HCT116 (cell line): ENCODE measurements at regions not wholly inside any gene's neighbourhood (a gene's known extent, or its start where the extent isn't known, plus 50 kb on each side); places are given as distances from the start of the nearest gene placed in this dataset.

ENCODE experiments used
- ATAC-seq: fragments of 200-7000 bp; cut with Tn5 transposase; 2 replicates; pipeline ENCODE4 v1.9.1; 2020; ENCODE audit warnings: mild to moderate bottlenecking, moderate library complexity
- BruUV-seq: library from RNA; stranded (reverse); fragments of 400-500 nt; replicated peaks from 2 replicates; lab custom pipeline; 2021; lab: Mats Ljungman, UMichigan
- CTCF ChIA-PET: fragments of 300-600 bp; sonication (Branson Sonifier 250); formaldehyde crosslinking; loops from one replicate; lab custom pipeline; 2021; ENCODE audit warnings: antibody characterized with exemption; lab: Charles Lee
- POLR2A ChIA-PET: fragments of 300-600, 350-600 bp; sonication (Branson Sonifier 250); formaldehyde crosslinking; loops from one replicate; lab custom pipeline; 2021; ENCODE audit warnings: antibody characterized with exemption; lab: Charles Lee
- RAD21 ChIA-PET, 2 experiments: fragments of 300-600 bp; sonication (Branson Sonifier 250); formaldehyde crosslinking; loops; one replicate each; lab custom pipeline; 2023; ENCODE audit warnings: low total read pairs in 2 of 2; ENCODE audit not compliant: uncharacterized antibody in 2 of 2, unreplicated experiment in 2 of 2, low non-redundant PET in 1 of 2; lab: Charles Lee
- DNase-seq: peaks from one replicate; pipeline ENCODE4 v3.0.0-alpha.2; 2010; ENCODE audit warnings: low read depth, low spot score
- H2AFZ ChIP-seq: fragments of 200-600 bp; shearing (Covaris generic), sonication (generic); 2 replicates; pipeline ENCODE4 v1.6.1; 2017; ENCODE audit warnings: low read depth, mixed run types, mixed read lengths, antibody characterized with exemption, low read length; ENCODE audit not compliant: poor library complexity, severe bottlenecking
- H3K27ac ChIP-seq: 2 replicates; pipeline ENCODE4 v1.5.1; 2012; ENCODE audit warnings: low read depth, low read length
- H3K27me3 ChIP-seq: fragments of 200-600 bp; sonication (generic); 2 replicates; pipeline ENCODE4 v1.6.1; 2016; ENCODE audit warnings: mixed run types, low read length, mixed read lengths; ENCODE audit not compliant: insufficient read depth
- H3K36me3 ChIP-seq, 2 experiments: fragments of 200-500 bp in 1 of 2; fragments of 200-600 bp in 1 of 2; sonication (Bioruptor generic) in 1 of 2; sonication (generic) in 1 of 2; 2 replicates each; pipeline versions ENCODE4 v1.5.1 to v1.6.1; 2014 to 2016; ENCODE audit warnings: low read length in 2 of 2, inconsistent platforms in 1 of 2, mixed read lengths in 1 of 2, mixed run types in 1 of 2; ENCODE audit not compliant: insufficient read depth in 2 of 2, control insufficient read depth in 1 of 2
- H3K4me1 ChIP-seq, 2 experiments: fragments of 200-600 bp in 1 of 2; sonication (generic) in 1 of 2; 2 replicates each; pipeline versions ENCODE4 v1.5.1 to v1.6.1; 2012 to 2017; ENCODE audit warnings: low read length in 2 of 2, inconsistent platforms in 1 of 2, mild to moderate bottlenecking in 1 of 2, mixed read lengths in 1 of 2, mixed run types in 1 of 2, moderate library complexity in 1 of 2; ENCODE audit not compliant: insufficient read depth in 2 of 2, control insufficient read depth in 1 of 2
- H3K4me2 ChIP-seq: fragments of 200-600 bp; sonication (generic); 2 replicates; pipeline ENCODE4 v1.6.1; 2017; ENCODE audit warnings: mixed run types, low read length, mixed read lengths
- H3K4me3 ChIP-seq, 2 experiments: fragments of 200-600 bp in 1 of 2; sonication (generic) in 1 of 2; replicated peaks in 1 of 2; 2 replicates each; pipeline ENCODE4 v1.5.1; 2011 to 2016; ENCODE audit warnings: low read length in 2 of 2, control low read depth in 1 of 2, low read depth in 1 of 2, mild to moderate bottlenecking in 1 of 2, mixed read lengths in 1 of 2, mixed run types in 1 of 2
- H3K79me2 ChIP-seq: fragments of 200-600 bp; sonication (generic); 2 replicates; pipeline ENCODE4 v1.6.1; 2017; ENCODE audit warnings: mild to moderate bottlenecking, mixed run types, low read length, moderate library complexity, mixed read lengths; ENCODE audit not compliant: insufficient read depth
- H3K9ac ChIP-seq: fragments of 200-600 bp; sonication (generic); 2 replicates; pipeline ENCODE4 v1.6.1; 2016; ENCODE audit warnings: low read length, mixed read lengths
- H3K9me2 ChIP-seq: fragments of 200-600 bp; sonication (generic), shearing (Covaris generic); 2 replicates; pipeline ENCODE4 v1.6.1; 2017; ENCODE audit warnings: mixed run types, mild to moderate bottlenecking, moderate library complexity; ENCODE audit not compliant: insufficient read depth
- H3K9me3 ChIP-seq, 2 experiments: fragments of 200-500 bp in 1 of 2; fragments of 200-600 bp in 1 of 2; sonication (Bioruptor generic) in 1 of 2; sonication (generic) in 1 of 2; 2 replicates each; pipeline ENCODE4 v1.6.1; 2014 to 2017; ENCODE audit warnings: low read length in 2 of 2, mixed read lengths in 2 of 2, inconsistent platforms in 1 of 2, low read depth in 1 of 2, mild to moderate bottlenecking in 1 of 2, mixed run types in 1 of 2, moderate library complexity in 1 of 2; ENCODE audit not compliant: control insufficient read depth in 1 of 2, insufficient read depth in 1 of 2
- H4K20me1 ChIP-seq: fragments of 200-600 bp; sonication (generic), shearing (Covaris generic); 2 replicates; pipeline ENCODE4 v1.6.1; 2017; ENCODE audit warnings: mixed run types, mild to moderate bottlenecking, moderate library complexity; ENCODE audit not compliant: insufficient read depth
- CBX3 ChIP-seq: IDR thresholded peaks from 2 replicates; pipeline ENCODE4 v1.6.1; 2012; ENCODE audit warnings: low read depth
- CEBPB ChIP-seq: IDR thresholded peaks from 2 replicates; pipeline ENCODE4 v1.6.1; 2012; ENCODE audit warnings: low read depth
- EZH2 ChIP-seq: fragments of 200-600 bp; sonication (generic); IDR thresholded peaks from 2 replicates; pipeline ENCODE4 v1.6.1; 2017; ENCODE audit warnings: antibody characterized with exemption, mixed run types
- FOSL1 ChIP-seq: IDR thresholded peaks from 2 replicates; pipeline ENCODE4 v1.6.1; 2012; ENCODE audit warnings: low read depth
- JUND ChIP-seq: IDR thresholded peaks from 2 replicates; pipeline ENCODE4 v1.6.1; 2012
- POLR2AphosphoS5 ChIP-seq: IDR thresholded peaks from 2 replicates; pipeline ENCODE4 v1.6.1; 2011; ENCODE audit warnings: mild to moderate bottlenecking, low read depth, low read length, moderate library complexity
- RAD21 ChIP-seq: IDR thresholded peaks from 2 replicates; pipeline ENCODE4 v1.6.1; 2012; ENCODE audit warnings: low read depth, mild to moderate bottlenecking
- SIN3A ChIP-seq: IDR thresholded peaks from 2 replicates; pipeline ENCODE4 v1.6.1; 2012; ENCODE audit warnings: low read depth
- SP1 ChIP-seq: IDR thresholded peaks from 2 replicates; pipeline ENCODE4 v1.6.1; 2012; ENCODE audit warnings: low read depth
- SRF ChIP-seq: IDR thresholded peaks from 2 replicates; pipeline ENCODE4 v1.6.1; 2012; ENCODE audit warnings: low read depth
- YY1 ChIP-seq: IDR thresholded peaks from 2 replicates; pipeline ENCODE4 v1.6.1; 2011; ENCODE audit warnings: low read length, low read depth, moderate library complexity, mild to moderate bottlenecking; ENCODE audit not compliant: insufficient replicate concordance; ENCODE audit errors: extremely low read depth
- ZFX ChIP-seq: fragments of 450-650 bp; IDR thresholded peaks from 2 replicates; pipeline ENCODE4 v1.6.1; 2017
- intact Hi-C: fragments of 100-400 bp; cut with micrococcal nuclease; formaldehyde crosslinking; loops from 2 replicates; pipeline ENCODE4 v1.10.0; 2022
- TF ChIP-seq, protein P1 (sequence below), 3 experiments: fragments of 200-600 bp in 1 of 3; sonication (generic) in 1 of 3; IDR thresholded peaks in 2 of 3; conservative IDR thresholded peaks in 1 of 3; 2 replicates each; pipeline ENCODE4 v1.5.1; 2012 to 2017; ENCODE audit warnings: low read depth in 2 of 3, low read length in 2 of 3, antibody characterized with exemption in 1 of 3, borderline replicate concordance in 1 of 3, control low read depth in 1 of 3, mild to moderate bottlenecking in 1 of 3, mixed read lengths in 1 of 3, mixed run types in 1 of 3, moderate library complexity in 1 of 3; ENCODE audit not compliant: insufficient read depth in 1 of 3

DNA sequence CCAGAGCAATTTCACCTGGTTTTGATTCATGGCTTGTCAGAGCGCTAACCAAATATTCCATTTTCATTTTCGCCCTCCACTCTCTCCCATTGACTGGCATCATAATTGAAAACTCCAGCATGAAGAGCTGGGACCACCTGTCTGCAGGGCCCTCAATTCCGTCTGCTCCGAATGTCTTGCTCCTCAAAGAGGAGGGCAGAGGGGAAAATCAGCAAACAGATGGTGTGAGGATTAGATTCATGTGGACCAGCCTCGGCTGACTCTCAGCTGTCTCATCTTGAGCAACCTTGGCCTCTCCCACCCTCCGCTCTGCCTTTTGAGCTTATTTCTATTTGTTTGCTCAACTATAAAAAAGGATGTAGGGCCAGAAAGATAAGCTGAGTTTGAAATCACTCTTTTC is 512.2 kb upstream of the PPP2R3A start:
- Histone ChIP-seq H3K9ac (no peak overlapping the region), H3K4me1 (no peaks in the 10 kb centered on the region), H2AFZ (no peak overlapping the region), H4K20me1 (no peaks in the 10 kb centered on the region), H3K4me3 (no peak overlapping the region), H3K9me3 (no peaks in the 10 kb centered on the region), H3K27ac (no peak overlapping the region), H3K4me2 (no peak overlapping the region), H3K79me2 (no peaks in the 10 kb centered on the region), H3K27me3 (peaks cover 48% of the 10 kb centered on the region; the same call in 1 of the 2 replicates), H3K9me2 (no peaks in the 10 kb centered on the region), H3K36me3 (no peaks in the 10 kb centered on the region)
- no peak for ATAC-seq
- intact Hi-C loops, result no loop called here
- ChIA-PET RAD21 (no interaction called here), CTCF (no interaction called here), POLR2A (no interaction called here)
- no peak for DNase-seq
- TF ChIP-seq SIN3A, result no peak
- no TSS peak for BruUV-seq

DNA sequence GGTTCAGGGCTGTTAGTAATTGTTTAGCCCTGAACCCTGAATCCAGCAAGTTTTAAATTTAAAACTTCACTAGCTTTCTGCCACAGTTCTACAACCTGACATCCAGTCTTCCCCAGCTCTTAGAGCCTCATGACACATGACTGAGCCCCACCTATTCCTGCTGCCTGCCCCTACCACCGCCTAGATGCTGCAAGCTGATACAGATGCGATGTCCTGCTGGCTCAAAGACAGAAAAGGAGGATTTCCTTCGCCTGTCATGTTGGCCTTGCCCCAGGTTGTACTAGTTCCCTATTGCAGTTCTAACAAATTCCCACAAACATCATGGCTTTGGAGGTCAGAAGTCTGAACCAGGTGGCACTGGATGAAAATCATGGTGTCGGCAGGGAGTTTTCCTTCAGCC is 510.6 kb upstream of the PPP2R3A start:
- no peaks in the 10 kb centered on the region for H4K20me1 ChIP-seq
- peaks cover 58% of the 10 kb centered on the region for H3K27me3 ChIP-seq
- BruUV-seq, result no TSS peak
- no peak overlapping the region for H3K4me3 ChIP-seq
- CTCF ChIA-PET, result no interaction called here
- H3K27ac ChIP-seq, result no peak overlapping the region
- no peak for ATAC-seq
- no peak overlapping the region for H3K4me2 ChIP-seq
- H3K9me3 ChIP-seq, result no peaks in the 10 kb centered on the region
- H3K9ac ChIP-seq, result no peak overlapping the region
- DNase-seq, result no peak
- no peaks in the 10 kb centered on the region for H3K9me2 ChIP-seq
- no peaks in the 10 kb centered on the region for H3K79me2 ChIP-seq
- H2AFZ ChIP-seq, result no peak overlapping the region
- TF ChIP-seq SIN3A (no peak), POLR2AphosphoS5 (no peak), YY1 (no peak), FOSL1 (no peak), CBX3 (no peak), EZH2 (no peak), SP1 (no peak), SRF (no peak), RAD21 (no peak), CEBPB (no peak), ZFX (no peak), JUND (no peak)
- TF ChIP-seq, protein P1, sequence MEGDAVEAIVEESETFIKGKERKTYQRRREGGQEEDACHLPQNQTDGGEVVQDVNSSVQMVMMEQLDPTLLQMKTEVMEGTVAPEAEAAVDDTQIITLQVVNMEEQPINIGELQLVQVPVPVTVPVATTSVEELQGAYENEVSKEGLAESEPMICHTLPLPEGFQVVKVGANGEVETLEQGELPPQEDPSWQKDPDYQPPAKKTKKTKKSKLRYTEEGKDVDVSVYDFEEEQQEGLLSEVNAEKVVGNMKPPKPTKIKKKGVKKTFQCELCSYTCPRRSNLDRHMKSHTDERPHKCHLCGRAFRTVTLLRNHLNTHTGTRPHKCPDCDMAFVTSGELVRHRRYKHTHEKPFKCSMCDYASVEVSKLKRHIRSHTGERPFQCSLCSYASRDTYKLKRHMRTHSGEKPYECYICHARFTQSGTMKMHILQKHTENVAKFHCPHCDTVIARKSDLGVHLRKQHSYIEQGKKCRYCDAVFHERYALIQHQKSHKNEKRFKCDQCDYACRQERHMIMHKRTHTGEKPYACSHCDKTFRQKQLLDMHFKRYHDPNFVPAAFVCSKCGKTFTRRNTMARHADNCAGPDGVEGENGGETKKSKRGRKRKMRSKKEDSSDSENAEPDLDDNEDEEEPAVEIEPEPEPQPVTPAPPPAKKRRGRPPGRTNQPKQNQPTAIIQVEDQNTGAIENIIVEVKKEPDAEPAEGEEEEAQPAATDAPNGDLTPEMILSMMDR (IDR thresholded peaks at IDR 0.05 in 2 of 3, conservative IDR thresholded peaks at IDR 0.05 in 1 of 3; ENCODE audit: borderline replicate concordance in 1 of 3, insufficient read depth in 1 of 3, low read depth in 2 of 3, low read length in 2 of 3), result no peak
- RAD21 ChIA-PET, result no interaction called here
- intact Hi-C loops, result no loop called here
- no peaks in the 10 kb centered on the region for H3K4me1 ChIP-seq
- no peaks in the 10 kb centered on the region for H3K36me3 ChIP-seq
- POLR2A ChIA-PET, result no interaction called here
